D721Med (cell line): ENCODE measurements at regions not wholly inside any gene's neighbourhood (a gene's known extent, or its start where the extent isn't known, plus 50 kb on each side); places are given as distances from the start of the nearest gene placed in this dataset.

Source experiments
- DNase-seq: peaks from one replicate; pipeline ENCODE4 v3.0.0; 2011; ENCODE audit warnings: low spot score; ENCODE audit not compliant: insufficient read length
- FAIRE-seq: peaks from 2 replicates; lab custom pipeline; 2011; peaks lifted over from hg19 to GRCh38; lab: Jason Lieb, UNC
- CTCF ChIP-seq: IDR thresholded peaks from 2 replicates; pipeline ENCODE4 v1.5.1; 2012; ENCODE audit warnings: mild to moderate bottlenecking, control low read depth; ENCODE audit not compliant: insufficient read depth; ENCODE audit errors: missing control alignments

GRCh38 chr5:92998456-92998855 lies 582.6 kb downstream of the NR2F1-AS1 start:
- no peak for TF ChIP-seq CTCF
- DNase-seq = no peak
- FAIRE-seq = no peak

GRCh38 chr5:92994392-92994791 lies 586.6 kb downstream of the NR2F1-AS1 start:
- DNase-seq (no peak), FAIRE-seq (no peak)
- no peak for TF ChIP-seq CTCF

DNA sequence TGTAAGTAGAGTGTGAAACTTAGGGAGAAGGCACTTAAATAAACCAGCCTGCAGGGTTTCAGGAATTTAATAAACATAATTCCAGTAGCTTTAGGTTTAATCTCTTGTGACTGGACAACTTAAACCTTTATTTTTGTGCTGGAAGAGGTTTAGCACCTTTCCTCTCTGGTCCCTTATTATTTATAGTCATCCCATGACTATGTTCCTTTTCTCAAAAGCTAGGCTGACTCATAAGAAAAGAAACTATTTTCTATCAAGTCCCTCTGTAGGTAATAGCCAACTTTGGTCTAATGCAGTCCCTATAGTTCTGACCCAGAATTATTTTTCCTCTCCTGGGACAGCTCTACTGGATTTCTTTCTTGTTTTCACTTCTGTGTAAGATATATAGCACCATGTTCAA lies 588.9 kb downstream of the NR2F1-AS1 start:
- FAIRE-seq (no peak), DNase-seq (no peak)
- no peak for TF ChIP-seq CTCF

- DNase-seq = no peak
- no peak for FAIRE-seq
- TF ChIP-seq CTCF = no peak
Measured at GRCh38 chr5:92991581-92992067, 589.4 kb downstream of the NR2F1-AS1 start.

DNA sequence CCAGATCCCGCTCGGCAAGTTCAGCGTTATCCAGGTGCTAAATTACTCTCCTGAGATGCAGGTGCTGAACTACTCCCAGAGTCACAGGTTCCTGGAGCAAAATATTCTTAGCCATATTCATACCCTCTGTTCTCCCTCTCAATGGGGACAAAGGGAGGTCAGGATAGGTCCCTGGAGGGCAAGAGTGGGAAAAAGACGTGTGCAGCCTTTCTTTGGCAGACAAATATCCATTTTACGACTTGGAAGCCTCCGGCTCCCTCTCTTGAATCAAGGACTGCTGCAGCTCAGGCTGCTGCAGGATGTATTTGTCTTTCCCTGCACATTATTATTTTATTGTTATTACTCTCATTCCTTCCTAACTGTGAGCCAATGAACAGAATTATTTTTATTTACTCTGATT lies 590.2 kb downstream of the NR2F1-AS1 start:
- DNase-seq = no peak
- TF ChIP-seq CTCF = no peak
- no peak for FAIRE-seq

- FAIRE-seq = no peak
- TF ChIP-seq CTCF = no peak
- no peak for DNase-seq
Measured at GRCh38 chr5:92981001-92981400, 600.0 kb downstream of the NR2F1-AS1 start.

GRCh38 chr5:92980491-92980890 lies 600.5 kb downstream of the NR2F1-AS1 start:
- TF ChIP-seq CTCF = no peak
- DNase-seq (no peak), FAIRE-seq (peak; percentile 16)
